Bronchial epithelial cell (primary cell): ENCODE measurements at regions not wholly inside any gene's neighbourhood (a gene's known extent, or its start where the extent isn't known, plus 50 kb on each side); places are given as distances from the start of the nearest gene placed in this dataset.

ENCODE experiments used
- DNase-seq: peaks from one replicate; pipeline ENCODE4 v3.0.0-alpha.2; 2010; ENCODE audit warnings: low read depth
- FAIRE-seq: peaks from 2 replicates; lab custom pipeline; 2011; peaks lifted over from hg19 to GRCh38; lab: Jason Lieb, UNC
- H3K27me3 ChIP-seq: 2 replicates; pipeline ENCODE4 v1.5.1; 2011; ENCODE audit warnings: low read length; ENCODE audit not compliant: control insufficient read depth, insufficient read depth
- H3K36me3 ChIP-seq: 2 replicates; pipeline ENCODE4 v1.5.1; 2011; ENCODE audit warnings: low read length; ENCODE audit not compliant: control insufficient read depth, insufficient read depth
- H3K4me3 ChIP-seq: 2 replicates; pipeline ENCODE4 v1.5.1; 2011; ENCODE audit warnings: mild to moderate bottlenecking, low read depth, low read length, control low read depth
- CTCF ChIP-seq: IDR thresholded peaks from 2 replicates; pipeline ENCODE4 v1.5.1; 2011; ENCODE audit warnings: mild to moderate bottlenecking, moderate library complexity, low read length, control low read depth, inconsistent platforms; ENCODE audit not compliant: insufficient read depth, severe bottlenecking

GRCh38 chr12:125353871-125354270, 288.6 kb downstream of the AACS start:
- TF ChIP-seq CTCF, result no peak
- no peaks in the 10 kb centered on the region for H3K36me3 ChIP-seq
- FAIRE-seq (no peak), DNase-seq (no peak)
- no peaks in the 10 kb centered on the region for H3K27me3 ChIP-seq
- no peak overlapping the region for H3K4me3 ChIP-seq

- Histone ChIP-seq H3K4me3 (no peak overlapping the region), H3K36me3 (no peaks in the 10 kb centered on the region), H3K27me3 (no peaks in the 10 kb centered on the region)
- FAIRE-seq, result no peak
- no peak for TF ChIP-seq CTCF
- DNase-seq, result no peak
Observed at GRCh38 chr12:125355614-125356013, 290.4 kb downstream of the AACS start.

GRCh38 chr12:125356111-125356510, 290.9 kb downstream of the AACS start:
- FAIRE-seq, result no peak

GRCh38 chr12:125357561-125357960, 292.3 kb downstream of the AACS start:
- Histone ChIP-seq H3K36me3 (no peaks in the 10 kb centered on the region), H3K4me3 (no peak overlapping the region), H3K27me3 (no peaks in the 10 kb centered on the region)
- TF ChIP-seq CTCF, result no peak
- FAIRE-seq, result no peak
- DNase-seq, result no peak

More at GRCh38 chr12:125356111-125356510, 290.9 kb downstream of the AACS start:
- Histone ChIP-seq H3K36me3 (no peaks in the 10 kb centered on the region), H3K27me3 (no peaks in the 10 kb centered on the region), H3K4me3 (no peak overlapping the region)
- TF ChIP-seq CTCF, result no peak
- DNase-seq, result no peak

GRCh38 chr12:125360540-125360939, 295.3 kb downstream of the AACS start:
- FAIRE-seq (no peak), DNase-seq (no peak)
- H3K27me3 ChIP-seq, result no peaks in the 10 kb centered on the region
- no peak for TF ChIP-seq CTCF
- no peak overlapping the region for H3K4me3 ChIP-seq
- H3K36me3 ChIP-seq, result no peaks in the 10 kb centered on the region

GRCh38 chr12:125371033-125371432, 305.8 kb downstream of the AACS start:
- Histone ChIP-seq H3K27me3 (no peaks in the 10 kb centered on the region), H3K4me3 (no peak overlapping the region), H3K36me3 (no peaks in the 10 kb centered on the region)
- FAIRE-seq, result no peak
- no peak for DNase-seq
- TF ChIP-seq CTCF, result no peak
